OCI-LY1 (cell line): ENCODE measurements at regions not wholly inside any gene's neighbourhood (a gene's known extent, or its start where the extent isn't known, plus 50 kb on each side); places are given as distances from the start of the nearest gene placed in this dataset.

Source experiments
- H2AFZ ChIP-seq: fragments of 200-600 bp; sonication (generic), shearing (Covaris generic); 2 replicates; pipeline ENCODE4 v1.6.0; 2014; ENCODE audit warnings: antibody characterized with exemption, mild to moderate bottlenecking, low read length
- H3F3A ChIP-seq: fragments of 200-600 bp; sonication (generic), shearing (Covaris generic); 2 replicates; pipeline ENCODE4 v1.6.0; 2014; ENCODE audit warnings: mild to moderate bottlenecking, antibody characterized with exemption, low read length, moderate library complexity; ENCODE audit not compliant: insufficient read depth
- H3K27ac ChIP-seq: fragments of 200-600 bp; sonication (generic); 2 replicates; pipeline ENCODE4 v1.5.1; 2014; ENCODE audit warnings: low read length, mixed run types, mild to moderate bottlenecking, low read depth; ENCODE audit not compliant: poor library complexity, severe bottlenecking
- H3K27me3 ChIP-seq: fragments of 200-600 bp; sonication (generic); 2 replicates; pipeline ENCODE4 v1.6.0; 2014; ENCODE audit warnings: antibody characterized with exemption, mild to moderate bottlenecking, low read length, moderate library complexity; ENCODE audit not compliant: insufficient read depth
- H3K36me3 ChIP-seq: fragments of 200-600 bp; sonication (generic); 2 replicates; pipeline ENCODE4 v1.6.1; 2014; ENCODE audit warnings: mild to moderate bottlenecking, antibody characterized with exemption, low read length, moderate library complexity, mixed read lengths; ENCODE audit not compliant: insufficient read depth
- H3K4me1 ChIP-seq: fragments of 200-600 bp; sonication (generic); 2 replicates; pipeline ENCODE4 v1.5.1; 2014; ENCODE audit warnings: mild to moderate bottlenecking, low read length, moderate library complexity; ENCODE audit not compliant: insufficient read depth, severe bottlenecking
- H3K4me2 ChIP-seq: fragments of 200-600 bp; sonication (generic), shearing (Covaris generic); 2 replicates; pipeline ENCODE4 v1.6.1; 2014; ENCODE audit warnings: low read length
- H3K4me3 ChIP-seq: fragments of 200-600 bp; sonication (generic); 2 replicates; pipeline ENCODE4 v1.5.1; 2014; ENCODE audit warnings: low read length, low read depth, mild to moderate bottlenecking, mixed read lengths; ENCODE audit not compliant: poor library complexity, severe bottlenecking
- H3K79me2 ChIP-seq: fragments of 200-600 bp; shearing (Covaris generic); 2 replicates; pipeline ENCODE4 v1.6.1; 2016; ENCODE audit warnings: mixed run types, low read length, mixed read lengths; ENCODE audit not compliant: insufficient read depth
- H3K9ac ChIP-seq: fragments of 200-600 bp; sonication (generic), shearing (Covaris generic); 2 replicates; pipeline ENCODE4 v1.6.1; 2014; ENCODE audit warnings: mild to moderate bottlenecking, low read length, mixed read lengths
- H3K9me2 ChIP-seq: fragments of 200-600 bp; sonication (generic), shearing (Covaris generic); 2 replicates; pipeline ENCODE4 v1.6.1; 2014; ENCODE audit warnings: low read depth, mild to moderate bottlenecking, low read length, mixed read lengths
- H3K9me3 ChIP-seq: fragments of 200-600 bp; shearing (Covaris generic); 2 replicates; pipeline ENCODE4 v1.6.1; 2014; ENCODE audit warnings: low read length, mixed read lengths
- H4K20me1 ChIP-seq: fragments of 200-600 bp; sonication (generic), shearing (Covaris generic); 2 replicates; pipeline ENCODE4 v1.6.0; 2016; ENCODE audit warnings: mild to moderate bottlenecking, low read length; ENCODE audit not compliant: insufficient read depth
- CTCF ChIP-seq: fragments of 200-600 bp; sonication (generic), shearing (Covaris generic); IDR thresholded peaks from 2 replicates; pipeline ENCODE4 v1.5.1; 2017; ENCODE audit warnings: mild to moderate bottlenecking, antibody characterized with exemption, low read length, moderate library complexity, mixed read lengths
- EZH2 ChIP-seq: fragments of 200-600 bp; sonication (generic), shearing (Covaris generic); IDR thresholded peaks from 2 replicates; pipeline ENCODE4 v1.8.0; 2017; ENCODE audit warnings: borderline replicate concordance, mixed run types, mild to moderate bottlenecking, antibody characterized with exemption, low read length, moderate library complexity, mixed read lengths

DNA sequence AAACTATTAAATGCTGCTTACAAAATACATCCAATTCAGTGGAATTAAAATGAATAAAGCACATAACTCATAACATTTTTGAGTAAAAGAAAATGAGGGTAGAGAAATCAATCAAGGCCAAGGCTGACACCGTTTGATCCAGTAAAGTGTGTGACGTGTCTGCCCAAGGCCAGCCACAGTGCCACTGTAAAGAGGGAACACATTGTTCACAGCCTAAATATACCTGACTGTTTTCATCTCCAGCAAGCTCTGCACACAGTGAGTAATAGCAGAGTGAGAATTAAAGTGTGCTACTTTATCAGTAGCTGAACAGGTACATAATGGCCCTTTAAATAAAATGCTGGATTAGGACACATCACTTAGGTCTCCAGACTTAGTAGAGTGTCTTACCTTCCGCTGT is 130.8 kb upstream of the DPP6 start:
- Histone ChIP-seq H3K9me2 (no peaks in the 10 kb centered on the region), H3K27me3 (no peaks in the 10 kb centered on the region), H3K4me3 (no peak overlapping the region), H3K27ac (no peak overlapping the region), H3K4me1 (no peaks in the 10 kb centered on the region), H3K4me2 (no peak overlapping the region), H2AFZ (no peak overlapping the region), H3K9ac (no peak overlapping the region), H4K20me1 (no peaks in the 10 kb centered on the region), H3K36me3 (no peaks in the 10 kb centered on the region), H3K79me2 (no peaks in the 10 kb centered on the region), H3F3A (no peaks in the 10 kb centered on the region), H3K9me3 (no peaks in the 10 kb centered on the region)
- TF ChIP-seq CTCF (no peak), EZH2 (no peak)

- H3K9me3 ChIP-seq: no peaks in the 10 kb centered on the region
- H3K4me1 ChIP-seq: no peaks in the 10 kb centered on the region
- H2AFZ ChIP-seq: no peak overlapping the region
- H3K79me2 ChIP-seq: no peaks in the 10 kb centered on the region
- H3K4me3 ChIP-seq: no peak overlapping the region
- H3K4me2 ChIP-seq: no peak overlapping the region
- H3K9ac ChIP-seq: no peak overlapping the region
- H3K27ac ChIP-seq: no peak overlapping the region
- no peaks in the 10 kb centered on the region for H3K36me3 ChIP-seq
- no peaks in the 10 kb centered on the region for H3F3A ChIP-seq
- no peaks in the 10 kb centered on the region for H4K20me1 ChIP-seq
- TF ChIP-seq CTCF (no peak), EZH2 (no peak)
- peaks cover 4% of the 10 kb centered on the region for H3K27me3 ChIP-seq
- H3K9me2 ChIP-seq: no peaks in the 10 kb centered on the region
Observed at GRCh38 chr7:153930696-153931095, 121.5 kb upstream of the DPP6 start.

DNA sequence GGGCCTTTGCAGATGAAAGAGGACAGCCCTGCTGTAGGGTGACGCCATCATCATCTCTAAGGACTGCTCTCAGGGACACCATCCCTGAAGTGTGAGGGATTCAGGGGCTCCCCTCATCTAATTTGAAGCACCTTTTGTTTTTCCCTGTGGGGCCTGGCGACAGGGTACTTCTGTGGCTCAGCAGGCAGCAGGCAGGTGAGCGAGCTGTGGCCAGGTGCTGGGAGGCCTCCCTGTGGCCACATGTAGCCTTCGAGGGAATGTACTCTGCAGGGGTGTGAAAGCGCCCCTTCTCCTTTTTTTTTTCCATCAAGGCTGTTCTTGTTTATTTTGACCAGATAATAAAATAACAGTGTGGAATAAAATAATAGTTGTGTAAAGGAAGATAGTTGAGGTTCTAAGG is 118.2 kb upstream of the DPP6 start:
- Histone ChIP-seq H3K9me2 (no peaks in the 10 kb centered on the region), H3K79me2 (no peaks in the 10 kb centered on the region), H3K36me3 (no peaks in the 10 kb centered on the region), H4K20me1 (no peaks in the 10 kb centered on the region), H3K4me1 (no peaks in the 10 kb centered on the region), H3K27ac (no peak overlapping the region), H3F3A (no peaks in the 10 kb centered on the region), H3K4me2 (no peak overlapping the region), H3K4me3 (no peak overlapping the region), H2AFZ (no peak overlapping the region), H3K27me3 (peaks cover 4% of the 10 kb centered on the region), H3K9ac (no peak overlapping the region), H3K9me3 (no peaks in the 10 kb centered on the region)
- no peak for TF ChIP-seq CTCF
- TF ChIP-seq EZH2: no peak
